ENCODE measurements at regions not wholly inside any gene's neighbourhood (a gene's known extent, or its start where the extent isn't known, plus 50 kb on each side); places are given as distances from the start of the nearest gene placed in this dataset.

DNA sequence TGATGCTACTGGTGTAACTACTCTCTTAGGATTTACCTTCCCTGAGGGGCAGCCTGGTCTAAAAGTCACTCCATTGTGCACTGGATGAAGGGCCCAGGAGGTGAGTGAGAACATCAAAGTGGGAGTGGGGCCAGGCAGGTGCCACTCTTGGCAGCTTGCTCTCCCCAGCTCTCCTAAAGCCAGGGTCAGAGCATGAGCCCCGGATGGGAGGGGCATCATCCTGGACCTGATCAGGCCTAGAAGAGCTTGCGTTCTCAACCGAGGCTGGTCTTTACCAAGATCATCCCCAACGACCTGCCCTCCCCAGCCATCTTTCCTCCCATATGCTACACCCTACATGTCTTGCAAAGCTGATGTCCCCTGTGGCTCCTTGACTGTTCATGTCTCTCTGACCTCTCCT lies 87.1 kb downstream of the AIPL1 start:
- Histone ChIP-seq H3K9me3 (no peaks in the 10 kb centered on the region), H3K4me1 (no peaks in the 10 kb centered on the region), H3K36me3 (no peaks in the 10 kb centered on the region), H3K4me3 (no peak overlapping the region), H3K27ac (no peak overlapping the region), H3K27me3 (no peaks in the 10 kb centered on the region)
- TF ChIP-seq, protein P1, sequence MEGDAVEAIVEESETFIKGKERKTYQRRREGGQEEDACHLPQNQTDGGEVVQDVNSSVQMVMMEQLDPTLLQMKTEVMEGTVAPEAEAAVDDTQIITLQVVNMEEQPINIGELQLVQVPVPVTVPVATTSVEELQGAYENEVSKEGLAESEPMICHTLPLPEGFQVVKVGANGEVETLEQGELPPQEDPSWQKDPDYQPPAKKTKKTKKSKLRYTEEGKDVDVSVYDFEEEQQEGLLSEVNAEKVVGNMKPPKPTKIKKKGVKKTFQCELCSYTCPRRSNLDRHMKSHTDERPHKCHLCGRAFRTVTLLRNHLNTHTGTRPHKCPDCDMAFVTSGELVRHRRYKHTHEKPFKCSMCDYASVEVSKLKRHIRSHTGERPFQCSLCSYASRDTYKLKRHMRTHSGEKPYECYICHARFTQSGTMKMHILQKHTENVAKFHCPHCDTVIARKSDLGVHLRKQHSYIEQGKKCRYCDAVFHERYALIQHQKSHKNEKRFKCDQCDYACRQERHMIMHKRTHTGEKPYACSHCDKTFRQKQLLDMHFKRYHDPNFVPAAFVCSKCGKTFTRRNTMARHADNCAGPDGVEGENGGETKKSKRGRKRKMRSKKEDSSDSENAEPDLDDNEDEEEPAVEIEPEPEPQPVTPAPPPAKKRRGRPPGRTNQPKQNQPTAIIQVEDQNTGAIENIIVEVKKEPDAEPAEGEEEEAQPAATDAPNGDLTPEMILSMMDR (IDR thresholded peaks at IDR 0.05): no peak
- TF ChIP-seq POLR2A (IDR thresholded peaks at IDR 0.05) (no peak), EP300 (IDR thresholded peaks at IDR 0.05) (no peak)
- WGBS, 2 donors: 65 to 83% methylated on average over 4 of the region's 4 CpGs
- DNase-seq (ENCODE audit: low spot score in 2 of 2): no peak

DNA sequence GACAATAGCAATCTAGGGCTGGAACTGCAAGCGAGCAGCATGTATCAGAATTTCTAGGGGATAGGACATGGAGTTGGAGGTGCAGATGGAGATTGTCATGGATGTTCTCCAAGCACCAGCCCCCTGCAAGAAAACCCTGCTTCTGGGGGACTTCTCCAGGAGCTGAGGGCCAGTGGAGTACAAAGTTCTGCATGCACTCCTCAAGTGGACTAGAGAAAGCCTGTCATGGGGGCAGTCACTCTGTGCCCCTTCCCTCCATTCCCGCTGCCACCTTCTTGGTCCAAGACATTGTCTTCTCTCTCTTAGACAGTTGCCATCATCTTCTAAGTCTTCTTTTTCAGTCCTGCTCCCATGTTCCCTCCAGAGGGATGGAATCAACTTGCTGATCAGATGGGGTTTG lies 87.9 kb downstream of the AIPL1 start:
- H3K27ac ChIP-seq: no peak overlapping the region
- H3K4me1 ChIP-seq: no peaks in the 10 kb centered on the region
- WGBS, 2 donors: 95 to 96% methylated on average over 2 of the region's 2 CpGs
- H3K36me3 ChIP-seq: no peaks in the 10 kb centered on the region
- H3K27me3 ChIP-seq: no peaks in the 10 kb centered on the region
- H3K9me3 ChIP-seq: no peaks in the 10 kb centered on the region
- TF ChIP-seq EP300 (IDR thresholded peaks at IDR 0.05): no peak
- no peak for TF ChIP-seq POLR2A (IDR thresholded peaks at IDR 0.05)
- TF ChIP-seq, protein P1 (IDR thresholded peaks at IDR 0.05): no peak
- DNase-seq (ENCODE audit: low spot score in 2 of 2): no peak
- H3K4me3 ChIP-seq: no peak overlapping the region

- TF ChIP-seq POLR2A (IDR thresholded peaks at IDR 0.05) (no peak), EP300 (IDR thresholded peaks at IDR 0.05) (no peak)
- TF ChIP-seq, protein P1 (IDR thresholded peaks at IDR 0.05): no peak
- Histone ChIP-seq H3K4me3 (no peak overlapping the region), H3K27ac (no peak overlapping the region), H3K36me3 (no peaks in the 10 kb centered on the region), H3K9me3 (no peaks in the 10 kb centered on the region), H3K4me1 (no peaks in the 10 kb centered on the region), H3K27me3 (no peaks in the 10 kb centered on the region)
- WGBS, 2 donors: 64 to 70% methylated on average over 6 of the region's 6 CpGs
- DNase-seq (ENCODE audit: low spot score in 2 of 2): no peak
Observed at GRCh38 chr17:6346156-6346786, 88.7 kb downstream of the AIPL1 start.

DNA sequence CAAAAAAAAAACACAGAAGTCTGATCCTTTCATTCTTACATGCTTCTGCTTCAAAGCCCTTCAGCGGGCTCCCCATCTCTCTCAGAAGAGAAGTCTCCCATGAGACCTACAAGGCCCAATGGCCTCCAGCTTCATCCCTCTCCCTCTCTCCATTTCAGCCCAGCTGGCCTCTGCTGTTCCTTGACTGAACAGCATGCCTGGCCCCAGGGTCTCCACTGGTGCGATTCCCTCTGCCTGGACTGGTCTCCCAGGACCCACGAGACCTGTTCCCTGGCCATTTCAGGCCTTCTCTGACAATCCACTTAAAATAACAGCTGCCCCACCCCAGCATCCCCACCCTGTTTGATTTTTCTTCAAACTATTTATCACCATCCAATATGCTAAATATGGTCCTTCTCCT lies 91.2 kb downstream of the AIPL1 start:
- Histone ChIP-seq H3K27me3 (no peaks in the 10 kb centered on the region), H3K4me1 (no peaks in the 10 kb centered on the region), H3K4me3 (no peak overlapping the region), H3K27ac (no peak overlapping the region), H3K9me3 (no peaks in the 10 kb centered on the region), H3K36me3 (no peaks in the 10 kb centered on the region)
- no peak for DNase-seq (ENCODE audit: low spot score in 2 of 2)
- TF ChIP-seq, protein P1 (IDR thresholded peaks at IDR 0.05): no peak
- TF ChIP-seq EP300 (IDR thresholded peaks at IDR 0.05) (no peak), POLR2A (IDR thresholded peaks at IDR 0.05) (no peak)
- WGBS, 2 donors: 76 to 83% methylated on average over 3 of the region's 3 CpGs

DNA sequence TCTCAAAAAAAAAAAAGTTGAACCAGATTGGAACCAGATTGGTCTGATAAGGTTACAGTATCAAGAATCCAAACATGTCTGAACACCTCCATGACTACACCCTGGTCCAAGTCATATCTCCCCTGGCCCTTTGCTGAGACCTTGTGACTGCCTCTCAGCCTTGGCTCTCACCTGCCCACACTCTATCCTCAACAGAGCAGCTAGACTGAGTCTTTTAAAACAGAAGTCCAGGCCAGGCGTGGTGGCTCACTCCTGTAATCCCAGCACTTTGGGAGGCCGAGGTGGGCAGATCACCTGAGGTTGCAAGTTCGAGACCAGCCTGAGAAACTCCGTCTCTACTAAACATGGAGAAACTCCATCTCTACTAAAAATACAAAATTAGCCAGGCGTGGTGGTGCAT lies 91.7 kb downstream of the AIPL1 start:
- whole genome bisulfite sequencing, 2 donors: 90 to 97% methylated on average over 5 of the region's 5 CpGs
- DNase-seq (ENCODE audit: low spot score in 2 of 2): no peak
- no peaks in the 10 kb centered on the region for H3K9me3 ChIP-seq

More for the DNA sequence above, 91.7 kb downstream of the AIPL1 start:
- no peaks in the 10 kb centered on the region for H3K36me3 ChIP-seq
- no peaks in the 10 kb centered on the region for H3K27me3 ChIP-seq
- no peak overlapping the region for H3K27ac ChIP-seq
- no peak overlapping the region for H3K4me3 ChIP-seq
- H3K4me1 ChIP-seq: no peaks in the 10 kb centered on the region
- no peak for TF ChIP-seq POLR2A (IDR thresholded peaks at IDR 0.05)
- TF ChIP-seq EP300 (IDR thresholded peaks at IDR 0.05): no peak
- TF ChIP-seq, protein P1 (IDR thresholded peaks at IDR 0.05): no peak
